HG03064 (cell line): ENCODE measurements at regions not wholly inside any gene's neighbourhood (a gene's known extent, or its start where the extent isn't known, plus 50 kb on each side); places are given as distances from the start of the nearest gene placed in this dataset.

Experiments used
- ATAC-seq: cut with Tn5 transposase; IDR thresholded peaks from one replicate; pipeline ENCODE4 v1.9.1; 2021; ENCODE audit warnings: low read depth; ENCODE audit not compliant: unreplicated experiment

DNA sequence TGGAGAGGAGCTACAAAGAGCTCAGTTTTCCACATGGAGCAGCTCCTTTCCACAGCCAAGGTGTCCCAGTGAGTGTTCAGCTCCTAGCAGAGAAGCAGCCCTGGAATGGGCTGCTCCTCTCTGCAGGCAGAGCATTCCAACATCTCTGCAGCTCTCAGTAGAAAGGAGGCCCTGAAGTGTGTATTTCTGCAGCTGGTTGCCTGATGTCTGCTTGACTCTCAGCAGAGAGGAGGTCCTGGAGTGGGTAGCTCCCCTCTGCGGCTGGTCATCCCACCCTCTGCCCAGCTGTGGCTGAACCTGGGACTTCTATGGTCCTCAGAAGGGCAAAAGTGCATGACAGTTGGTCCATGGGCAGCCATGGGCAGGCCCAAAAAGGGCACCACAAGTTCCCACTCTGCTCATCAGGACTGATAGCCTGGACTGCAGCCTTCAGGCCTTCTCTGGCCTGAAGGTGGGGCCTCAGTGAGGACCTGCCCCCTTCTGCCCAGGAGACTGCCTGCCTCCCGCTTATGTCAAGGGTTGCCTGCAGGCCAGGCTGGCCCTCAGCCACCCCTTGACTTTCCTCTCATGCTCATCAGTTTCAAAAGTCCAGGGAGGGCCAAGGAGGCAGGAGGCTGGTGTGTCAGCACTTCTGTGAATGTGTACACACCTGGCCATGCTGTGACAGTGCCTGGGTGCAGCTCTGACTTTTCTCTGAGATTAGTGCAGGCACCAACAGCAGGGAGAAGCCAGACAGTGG, 605.9 kb upstream of the FAM174A start:
- no peak for ATAC-seq

DNA sequence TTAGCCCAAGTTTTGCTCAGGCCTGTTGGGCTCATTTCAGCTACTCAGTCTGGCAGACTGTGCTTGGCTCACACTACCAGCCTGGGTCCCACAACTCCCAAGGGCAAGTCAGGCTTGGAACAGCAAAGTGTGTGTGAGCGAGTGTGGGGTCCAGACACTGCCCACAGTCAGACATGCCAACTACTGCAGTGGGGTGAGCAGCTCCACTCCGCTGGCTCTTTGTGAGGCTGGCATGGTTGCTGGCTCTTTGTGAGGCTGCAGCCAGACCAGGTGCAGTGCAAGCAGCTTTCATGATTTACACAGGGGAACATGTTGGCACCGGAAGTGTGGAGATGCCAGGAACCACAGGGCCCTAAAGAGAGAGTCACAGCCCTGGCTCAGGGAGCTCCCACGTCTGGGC, 606.7 kb upstream of the FAM174A start:
- no peak for ATAC-seq

DNA sequence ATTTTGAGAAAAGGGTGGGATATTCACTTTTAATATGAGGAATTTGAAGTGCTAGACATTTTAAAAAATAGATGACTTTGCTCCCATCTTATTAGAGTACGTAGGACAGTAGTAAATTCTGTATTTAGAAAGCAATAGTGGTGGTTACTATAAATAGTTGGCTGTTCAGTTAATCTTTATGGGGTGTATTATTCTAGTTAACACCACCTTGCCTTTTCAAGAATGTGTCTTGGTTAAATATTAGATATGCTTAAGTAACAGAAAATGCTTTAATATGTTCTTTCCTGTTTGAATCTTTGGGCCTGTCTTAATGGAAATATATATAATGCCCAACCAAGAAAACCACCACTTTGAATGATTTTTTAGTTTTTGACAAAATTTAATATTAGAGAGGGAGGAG, 608.7 kb upstream of the FAM174A start:
- peak; percentile 64 for ATAC-seq

DNA sequence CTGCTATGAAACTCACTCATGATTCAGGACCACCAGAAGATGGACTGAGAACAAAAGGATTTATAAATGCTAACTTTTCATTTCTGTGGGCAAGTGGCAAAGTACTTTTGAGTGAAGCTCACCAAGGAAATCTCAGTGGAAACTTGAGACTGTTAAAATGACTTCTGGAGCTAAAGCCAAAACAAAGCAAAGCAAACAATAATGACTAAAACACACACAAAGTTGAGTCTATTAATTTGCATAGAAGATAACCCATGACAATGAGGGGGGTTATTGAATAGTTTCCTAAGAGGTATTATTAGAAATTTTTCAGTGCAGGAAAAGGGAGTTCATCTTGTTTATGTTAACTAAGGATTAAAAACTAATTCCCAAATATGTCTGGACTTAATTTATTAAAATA, 612.8 kb upstream of the FAM174A start:
- no peak for ATAC-seq

DNA sequence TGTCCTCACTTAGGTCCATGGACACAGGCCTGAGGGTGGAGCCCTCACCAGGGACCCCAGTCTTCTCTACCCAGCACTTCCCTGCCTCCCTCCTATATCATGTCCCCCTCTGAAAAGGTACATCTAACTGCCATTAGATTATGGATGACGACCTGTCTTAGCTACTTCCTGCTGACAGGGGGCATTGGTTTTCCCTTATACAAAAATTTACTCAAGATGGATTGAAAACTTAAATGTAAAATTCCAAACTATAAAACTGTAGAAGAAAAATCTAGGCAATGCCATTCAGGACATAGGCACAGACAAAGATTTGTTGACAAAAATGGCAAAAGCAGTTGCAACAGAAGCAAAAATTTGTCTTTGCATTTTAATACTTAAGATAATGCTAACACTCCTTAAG, 623.2 kb upstream of the FAM174A start:
- ATAC-seq = no peak

DNA sequence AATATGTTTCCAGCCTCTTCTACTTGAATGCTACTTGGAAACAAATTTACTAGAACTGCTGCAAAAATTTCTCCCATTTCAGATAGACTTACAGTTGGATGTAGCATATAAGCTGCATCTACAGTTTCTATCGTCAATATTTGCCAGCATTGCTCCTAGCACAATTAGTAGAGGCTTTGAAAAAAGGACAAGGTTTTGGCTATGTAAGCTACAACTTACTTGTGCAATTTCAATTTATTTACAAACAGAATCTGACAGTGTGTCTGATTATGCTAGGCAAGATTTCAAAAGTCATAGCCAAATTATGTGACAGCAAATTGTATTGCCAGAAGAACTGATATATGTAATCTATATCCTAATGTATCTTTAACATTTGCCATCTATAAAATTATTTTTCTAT, 628.4 kb upstream of the FAM174A start:
- no peak for ATAC-seq

DNA sequence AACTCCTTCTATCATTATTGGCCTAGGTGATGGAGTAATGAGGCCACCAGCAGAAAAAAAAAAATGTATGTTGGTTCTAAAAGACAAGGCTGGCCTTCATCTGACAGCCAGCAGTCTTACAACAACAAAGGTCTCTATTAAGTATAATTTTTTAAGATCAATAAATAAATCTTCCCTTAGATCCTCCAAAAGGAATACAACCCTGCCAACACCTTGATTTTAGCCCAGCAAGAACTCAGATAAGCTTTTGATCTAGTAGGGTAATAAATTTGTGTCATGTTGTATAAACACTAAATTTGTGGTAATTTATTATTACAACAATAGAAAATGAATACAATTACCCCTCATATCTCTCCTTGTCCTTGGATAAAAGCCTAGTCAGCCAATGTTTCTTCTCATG, 633.2 kb upstream of the FAM174A start:
- ATAC-seq = no peak

DNA sequence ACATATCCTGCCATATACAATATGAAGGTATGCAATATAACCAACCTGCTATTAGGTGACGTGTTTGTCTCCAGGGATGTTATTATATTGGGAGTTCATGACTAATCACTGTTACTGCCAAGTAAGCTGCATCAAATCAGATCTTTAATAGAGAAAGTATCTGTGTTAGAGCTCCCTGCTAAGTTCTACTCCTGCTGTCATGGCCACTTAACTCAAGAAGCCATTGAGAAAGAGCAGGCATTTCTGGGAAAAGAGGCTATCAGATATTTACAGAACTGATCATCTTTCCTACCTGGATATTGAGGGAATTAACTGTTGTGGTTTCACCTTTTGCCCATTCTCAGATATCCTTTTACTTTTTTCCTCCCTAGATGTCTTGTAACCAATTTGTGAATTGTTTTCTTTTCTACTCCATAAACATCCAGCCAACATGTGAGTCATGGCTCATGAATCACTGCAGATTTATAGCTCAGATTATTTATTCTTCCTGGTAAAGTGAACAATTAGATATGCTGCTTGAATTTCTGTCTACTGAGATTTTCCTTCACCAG, 634.8 kb upstream of the FAM174A start:
- ATAC-seq = no peak

DNA sequence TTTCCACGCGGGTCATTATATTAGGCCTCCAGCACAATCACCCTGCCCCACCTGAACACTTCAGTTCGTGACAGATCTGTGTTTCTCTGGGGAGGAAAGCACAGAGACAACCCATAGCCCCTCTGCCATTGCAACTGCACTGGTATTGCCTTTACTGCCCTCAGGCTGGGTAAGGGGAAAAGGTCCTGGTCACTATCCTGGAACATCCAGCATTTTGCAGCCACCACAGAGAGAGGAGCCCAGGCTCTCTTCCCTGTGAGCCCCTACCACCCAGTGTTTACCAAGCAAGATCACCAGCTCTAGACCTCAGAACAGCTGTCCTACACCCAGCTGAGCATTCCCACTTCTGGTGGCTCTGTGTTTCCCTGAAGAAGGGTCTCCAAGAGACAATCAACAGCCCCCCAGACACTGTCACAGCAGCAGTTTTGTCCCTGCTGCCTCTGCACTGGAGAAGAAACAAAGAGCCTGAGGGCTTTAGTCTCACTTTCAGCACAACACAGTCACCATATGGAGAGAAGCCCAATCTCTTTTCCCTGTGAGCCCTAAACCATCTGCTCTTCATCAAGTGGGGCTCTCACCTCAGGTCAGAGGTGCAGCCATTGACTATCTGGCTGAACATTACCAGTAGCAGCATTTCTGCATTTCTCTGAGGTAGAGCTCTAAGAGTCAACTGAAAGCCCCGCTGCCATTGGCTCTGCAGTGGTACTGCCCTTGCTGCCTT, 655.2 kb upstream of the FAM174A start:
- ATAC-seq = no peak

DNA sequence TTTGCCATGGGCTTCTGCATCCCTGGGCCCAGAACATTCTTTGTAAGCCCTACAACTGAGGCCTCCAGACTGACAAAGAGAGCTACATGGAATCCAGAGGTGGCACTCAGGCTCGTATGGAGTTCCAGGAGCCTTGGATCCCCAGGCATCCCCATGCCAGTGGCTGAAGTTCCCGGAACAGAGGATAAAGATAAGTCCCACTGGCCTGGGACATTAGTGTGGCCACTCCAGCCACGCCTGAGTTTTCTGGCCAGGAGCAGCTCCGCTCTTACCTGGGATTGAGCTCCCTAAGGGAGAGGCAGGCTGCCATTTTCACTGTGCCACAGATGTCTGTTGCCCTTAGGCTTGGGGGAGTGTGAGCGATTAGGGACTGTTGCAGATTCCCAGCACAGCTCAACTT, 656.3 kb upstream of the FAM174A start:
- no peak for ATAC-seq

DNA sequence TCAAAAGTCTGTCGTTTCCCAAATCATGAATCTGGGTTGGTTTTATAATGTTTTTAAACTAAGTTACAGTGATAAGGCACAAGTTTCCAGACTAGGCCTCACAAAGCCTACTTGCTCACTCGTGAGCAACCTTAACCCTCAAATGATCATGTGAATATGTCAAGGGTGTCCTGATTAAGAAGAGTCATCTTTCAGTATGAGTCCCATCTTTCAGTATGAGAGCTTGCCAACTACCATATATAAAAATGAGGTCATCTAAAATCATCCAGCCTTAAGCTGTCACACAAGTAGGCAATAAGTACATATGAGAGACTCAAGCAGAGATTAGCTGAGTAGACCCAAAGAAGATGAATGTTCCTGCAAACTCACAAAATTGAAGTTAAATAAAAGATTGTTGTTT, 668.4 kb upstream of the FAM174A start:
- peak; percentile 95 for ATAC-seq

DNA sequence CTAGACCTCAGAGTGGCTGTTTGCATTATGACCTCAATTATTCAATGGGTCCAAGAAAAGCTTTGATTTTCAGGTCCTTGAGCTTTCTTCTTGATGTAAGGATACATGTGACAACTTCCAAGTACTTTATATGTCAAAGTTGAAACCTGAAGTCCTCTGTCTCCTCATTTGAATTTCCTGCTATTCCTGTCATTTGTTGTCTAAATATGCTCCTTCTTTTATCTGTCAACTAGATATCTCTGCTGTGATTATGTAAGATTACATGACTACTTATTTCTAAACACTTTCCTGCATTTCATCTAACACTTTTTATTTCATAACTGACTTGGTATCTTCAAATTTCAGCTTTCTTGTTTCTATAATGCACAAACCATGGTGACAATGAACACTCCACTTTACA, 670.0 kb upstream of the FAM174A start:
- ATAC-seq = no peak

DNA sequence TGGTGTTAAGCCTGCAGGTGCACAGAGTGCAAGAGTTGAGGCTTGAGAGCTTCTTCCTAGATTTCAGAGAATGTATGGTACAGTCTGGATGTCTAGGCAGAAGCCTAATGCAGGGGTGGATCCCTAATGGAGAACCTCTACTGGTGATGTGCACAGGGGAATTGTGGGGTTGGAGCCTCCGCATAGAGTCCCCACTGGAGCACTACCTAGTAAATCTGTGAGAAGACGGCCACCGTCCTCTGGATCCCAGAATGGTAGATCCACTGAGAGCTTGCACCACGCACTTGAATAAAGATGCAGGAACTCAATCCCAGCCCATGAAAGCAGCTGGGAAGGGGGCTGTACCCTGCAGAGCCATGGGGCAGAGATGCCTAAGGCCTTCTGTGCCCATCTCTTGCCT, 699.4 kb upstream of the FAM174A start:
- ATAC-seq = no peak

DNA sequence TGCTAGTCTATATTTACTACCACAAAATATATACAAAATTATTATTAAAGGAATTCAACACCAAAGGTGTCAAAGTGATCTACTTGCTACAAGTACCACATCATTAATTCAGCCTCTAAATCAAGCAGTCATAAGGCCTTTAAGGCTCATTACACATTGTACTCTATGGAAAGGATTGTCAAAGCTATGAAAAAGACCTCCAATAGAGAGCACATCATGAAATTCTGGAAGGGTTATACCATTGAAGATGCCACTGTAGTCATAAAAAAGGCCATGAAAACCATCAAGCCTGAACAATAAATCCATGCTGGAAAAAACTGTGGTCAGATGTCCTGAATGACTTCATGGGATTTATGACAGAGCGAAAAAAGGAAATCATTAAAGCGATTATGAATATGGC, 708.0 kb upstream of the FAM174A start:
- no peak for ATAC-seq

DNA sequence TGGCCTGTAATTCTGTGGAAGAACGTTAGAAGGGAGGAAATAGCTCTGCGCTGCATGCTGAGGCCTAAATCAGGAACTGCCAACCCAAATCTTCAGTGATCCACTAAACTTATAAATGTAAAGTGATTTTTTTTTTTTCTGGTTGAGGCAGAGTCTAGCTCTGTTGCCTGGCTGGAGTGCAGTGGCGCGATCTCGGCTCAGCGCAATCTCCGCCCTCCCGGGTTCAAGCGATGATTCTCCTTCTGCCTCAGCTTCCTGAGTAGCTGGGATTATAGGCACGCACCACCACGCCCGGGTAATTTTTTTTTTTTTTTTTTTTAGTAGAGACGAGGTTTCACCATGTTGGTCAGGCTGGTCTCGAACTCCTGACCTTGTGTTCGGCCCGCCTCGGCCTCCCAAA, 717.4 kb upstream of the FAM174A start:
- no peak for ATAC-seq

DNA sequence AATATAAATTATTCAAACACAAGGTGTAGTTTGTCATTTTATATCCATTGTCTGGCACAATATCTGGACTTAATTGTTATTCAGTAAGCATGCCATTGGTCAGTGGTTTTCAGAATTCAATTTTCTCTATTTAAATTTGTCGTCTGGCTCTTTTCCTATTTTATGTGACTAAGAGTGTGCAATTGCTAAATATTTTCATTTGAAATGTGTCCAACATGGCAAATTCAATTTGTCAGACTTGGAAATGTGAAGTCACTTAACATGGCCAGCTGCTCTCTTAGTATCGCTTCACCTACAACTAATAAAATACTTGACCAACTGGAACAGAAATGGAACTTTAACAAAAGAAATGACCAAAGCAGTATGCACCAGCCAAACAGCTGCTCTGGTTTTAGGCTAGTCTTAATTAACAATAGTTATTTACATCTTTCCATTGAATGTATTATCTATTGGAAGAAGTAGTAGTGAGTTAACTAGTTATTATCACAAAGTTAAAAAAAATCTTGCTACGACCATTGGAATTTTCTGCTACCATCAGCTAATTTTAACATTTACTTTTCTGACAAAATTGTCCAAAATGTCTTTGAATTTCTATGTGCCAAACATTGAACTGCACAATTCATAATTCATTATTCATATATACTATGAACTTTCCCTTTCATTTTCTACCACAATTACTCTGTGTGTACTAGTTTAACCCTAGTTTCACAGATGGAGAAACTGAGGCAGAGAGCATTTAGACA, 720.7 kb upstream of the FAM174A start:
- no peak for ATAC-seq

DNA sequence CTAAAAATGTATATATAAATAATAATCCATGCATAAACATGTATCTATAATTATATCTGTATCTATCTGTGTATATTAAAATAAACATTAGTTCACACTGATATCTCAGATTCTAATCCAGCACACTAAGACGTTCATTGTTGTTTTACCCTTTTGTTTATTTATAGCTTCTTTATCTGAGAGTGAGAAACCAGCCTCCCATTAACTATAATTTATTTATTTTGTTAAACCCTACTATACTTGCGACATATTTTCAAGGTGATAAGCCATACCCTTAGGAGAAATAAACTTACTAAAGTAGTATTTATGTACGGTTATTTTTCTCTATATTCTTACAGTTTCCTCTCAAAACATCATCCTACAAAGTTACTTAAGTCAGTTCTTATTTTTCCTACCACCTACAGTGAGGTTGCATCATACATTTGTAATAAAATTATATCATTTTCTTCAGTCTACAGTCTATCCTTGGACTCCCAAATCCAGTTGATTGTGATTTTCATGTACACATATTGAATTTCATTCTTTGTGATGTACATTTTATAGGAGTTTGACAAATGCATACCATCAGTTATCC, 726.4 kb upstream of the FAM174A start:
- no peak for ATAC-seq

DNA sequence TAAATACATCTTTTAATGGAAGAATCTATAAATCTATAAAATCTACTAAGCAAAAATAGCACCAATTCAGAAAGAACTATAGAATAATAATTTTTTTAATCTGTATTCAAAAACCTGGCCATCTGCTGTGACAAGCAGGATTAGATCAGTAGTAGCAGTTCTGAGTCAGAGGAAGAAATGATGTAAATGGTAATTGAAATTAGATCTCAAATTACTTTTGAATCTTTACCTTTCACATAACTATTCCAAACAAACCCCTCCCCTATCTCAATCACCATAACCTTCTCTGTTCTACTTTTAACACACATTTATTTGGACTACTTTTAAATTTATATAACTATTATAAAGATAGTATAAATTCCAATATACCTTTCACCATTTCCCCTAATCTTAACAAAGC, 727.8 kb upstream of the FAM174A start:
- ATAC-seq = no peak

DNA sequence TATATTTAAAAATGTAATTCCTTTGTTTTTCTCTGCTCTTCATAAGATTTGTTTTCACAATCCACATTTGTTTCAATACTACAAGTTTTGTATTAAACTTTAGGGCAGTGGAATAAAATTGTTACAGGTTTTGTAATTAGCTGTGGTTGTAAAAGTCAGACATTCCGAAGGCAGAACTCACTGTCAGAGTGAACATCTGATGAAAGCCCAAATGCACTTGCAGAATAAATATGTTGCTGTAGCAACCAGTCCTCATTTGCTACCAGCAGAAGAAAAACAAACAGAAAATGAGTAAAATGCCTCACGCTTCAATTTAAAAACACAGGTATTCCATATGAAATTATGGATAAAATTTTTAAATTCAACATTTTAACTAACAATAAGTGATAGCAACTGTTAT, 740.1 kb upstream of the FAM174A start:
- no peak for ATAC-seq

DNA sequence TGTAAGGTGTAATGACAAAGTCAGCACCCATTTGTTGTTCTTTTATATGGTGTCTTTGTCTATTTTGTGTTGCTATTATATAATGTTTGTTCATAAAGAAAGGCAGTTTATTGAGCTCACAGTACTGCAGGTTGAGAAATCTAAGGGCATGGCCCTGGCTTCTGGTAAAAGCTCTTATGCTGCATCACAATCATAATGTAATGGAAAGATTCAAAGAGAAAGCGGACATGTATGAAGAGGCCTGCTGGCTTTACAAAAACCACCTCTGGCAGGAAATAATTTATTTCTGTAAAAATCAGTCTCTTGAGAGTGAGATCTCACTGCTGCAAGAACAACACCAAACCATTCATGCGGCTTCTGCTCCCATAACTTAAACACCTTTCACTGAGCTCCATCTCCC, 746.7 kb upstream of the FAM174A start:
- ATAC-seq = no peak

DNA sequence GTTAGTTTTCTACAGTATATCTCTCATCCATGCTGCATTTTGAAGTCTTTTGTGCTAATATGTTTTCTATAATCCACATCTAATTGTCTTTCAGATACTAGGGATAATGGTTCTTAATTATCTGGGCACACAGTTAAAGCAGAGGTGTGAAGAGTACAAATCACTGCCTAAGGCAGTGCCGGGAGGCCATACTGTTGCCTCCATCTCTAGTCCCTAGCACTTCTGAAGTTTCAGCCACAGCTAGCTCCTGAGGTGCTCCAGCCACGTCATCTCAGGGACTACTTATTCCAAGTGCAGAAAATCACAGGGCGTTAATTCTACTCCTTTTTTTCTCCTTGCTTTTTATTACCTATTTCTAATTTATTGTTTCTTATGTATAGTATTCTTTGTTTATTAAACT, 760.0 kb upstream of the FAM174A start:
- no peak for ATAC-seq
